H1 (cell line): ENCODE measurements at regions not wholly inside any gene's neighbourhood (a gene's known extent, or its start where the extent isn't known, plus 50 kb on each side); places are given as distances from the start of the nearest gene placed in this dataset.

Source experiments
- BACH1 ChIP-seq: IDR thresholded peaks from 2 replicates; pipeline ENCODE4 v1.6.1; 2012; ENCODE audit warnings: low read length, improper control_type of control experiment
- CHD7 ChIP-seq: fragments of 300-600 bp; sonication (generic); IDR thresholded peaks from 2 replicates; pipeline ENCODE4 v1.7.1; 2012; ENCODE audit warnings: low read length, moderate library complexity, mild to moderate bottlenecking, inconsistent platforms; ENCODE audit not compliant: insufficient replicate concordance
- EGR1 ChIP-seq: IDR thresholded peaks from 2 replicates; pipeline ENCODE4 v1.6.1; 2011; ENCODE audit warnings: low read depth, low read length, borderline replicate concordance
- JUN ChIP-seq: IDR thresholded peaks from 2 replicates; pipeline ENCODE4 v1.6.1; 2011; ENCODE audit warnings: low read depth, mild to moderate bottlenecking, improper control_type of control experiment, low read length
- KDM4A ChIP-seq: IDR thresholded peaks from one replicate; pipeline ENCODE4 v1.7.1; 2012; ENCODE audit warnings: low read depth, mild to moderate bottlenecking, moderate library complexity, low read length, inconsistent platforms; ENCODE audit not compliant: severe bottlenecking
- MAX ChIP-seq: IDR thresholded peaks from 2 replicates; pipeline ENCODE4 v1.6.1; 2012; ENCODE audit warnings: inconsistent platforms
- POU5F1 ChIP-seq: IDR thresholded peaks from 2 replicates; pipeline ENCODE4 v1.6.1; 2011; ENCODE audit warnings: low read depth, mild to moderate bottlenecking, low read length, moderate library complexity
- SAP30 ChIP-seq: fragments of 300-600 bp; sonication (generic); IDR thresholded peaks from 2 replicates; pipeline ENCODE4 v1.7.1; 2012; ENCODE audit warnings: low read length, moderate library complexity, mild to moderate bottlenecking, inconsistent platforms; ENCODE audit not compliant: insufficient read depth, insufficient replicate concordance
- YY1 ChIP-seq: IDR thresholded peaks from 2 replicates; pipeline ENCODE4 v1.6.1; 2011; ENCODE audit warnings: low read depth, mild to moderate bottlenecking, low read length

GRCh38 chr19:28858933-28859332 lies 354.0 kb downstream of the UQCRFS1 start (continued):
- TF ChIP-seq CHD7 (no peak), YY1 (no peak), EGR1 (no peak), KDM4A (no peak), SAP30 (no peak), MAX (no peak), BACH1 (no peak), JUN (no peak), POU5F1 (no peak)
